ENCODE measurements at regions not wholly inside any gene's neighbourhood (a gene's known extent, or its start where the extent isn't known, plus 50 kb on each side); places are given as distances from the start of the nearest gene placed in this dataset.

DNA sequence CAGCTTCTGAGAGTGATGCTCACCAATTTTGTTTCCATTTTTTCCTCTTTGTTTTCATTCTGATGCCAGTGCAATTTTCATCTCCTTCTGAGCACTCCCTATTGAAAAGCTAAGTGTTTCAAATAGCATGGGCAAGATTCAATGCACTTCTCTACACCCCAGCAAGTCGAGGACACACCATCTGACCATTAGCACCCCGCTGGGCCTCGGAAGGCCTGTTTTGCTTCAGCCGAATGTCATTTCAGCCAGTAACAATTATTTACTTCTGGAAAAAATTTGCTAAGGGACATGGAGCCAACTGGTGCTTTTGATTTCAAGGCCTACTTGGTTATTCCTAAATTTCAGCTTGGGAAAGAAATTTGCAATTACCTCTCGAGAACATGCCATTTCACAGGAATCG lies 392.4 kb downstream of the RNF144A start:
- no peak for DNase-seq

DNA sequence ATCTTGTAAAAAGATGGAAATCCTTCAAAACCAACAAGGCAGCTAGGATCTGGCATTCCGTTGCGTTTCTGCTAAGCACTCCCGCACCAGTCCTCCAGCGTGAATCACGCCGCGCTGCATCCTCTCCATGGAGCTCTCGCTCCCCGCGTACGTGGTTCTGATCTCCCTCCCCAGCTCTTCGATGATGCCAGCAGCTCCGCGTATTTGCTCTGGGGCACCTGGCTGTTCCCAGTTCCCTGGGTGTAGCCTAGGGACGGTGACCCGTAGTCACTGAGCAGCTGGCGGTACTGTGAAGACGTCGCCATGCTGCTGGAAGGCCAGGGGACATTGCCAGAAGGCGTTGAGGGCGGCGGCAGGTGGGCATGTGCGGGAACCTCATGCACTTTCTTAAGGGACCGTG lies 407.5 kb downstream of the RNF144A start:
- no peak for DNase-seq

DNA sequence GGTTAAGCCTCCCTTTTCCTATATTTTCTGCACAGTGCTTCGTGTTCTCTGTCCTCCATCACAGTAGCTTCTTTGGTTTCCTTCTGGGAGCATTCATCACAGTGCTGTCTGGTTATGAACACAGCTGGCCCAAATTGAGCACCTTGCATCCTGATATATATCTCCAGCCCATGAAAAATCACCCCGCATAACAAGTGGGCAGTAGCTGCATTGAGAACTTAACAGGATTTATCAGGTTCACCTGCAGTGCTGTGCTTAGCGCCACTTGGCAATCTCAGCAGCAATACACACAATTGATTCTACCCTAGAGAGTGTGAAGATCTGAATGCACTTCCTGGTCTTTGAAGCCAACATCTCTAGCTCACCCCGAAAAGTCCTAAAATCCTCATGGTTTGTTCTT lies 408.0 kb downstream of the RNF144A start:
- no peak for DNase-seq

- DNase-seq = no peak
These were observed 412.3 kb downstream of the RNF144A start for GRCh38 chr2:7329465-7329864.

- no peak for DNase-seq
These were observed 416.1 kb downstream of the RNF144A start for GRCh38 chr2:7333189-7333765.

GRCh38 chr2:7333960-7334493 lies 416.8 kb downstream of the RNF144A start:
- peak; percentile 75 for DNase-seq

DNA sequence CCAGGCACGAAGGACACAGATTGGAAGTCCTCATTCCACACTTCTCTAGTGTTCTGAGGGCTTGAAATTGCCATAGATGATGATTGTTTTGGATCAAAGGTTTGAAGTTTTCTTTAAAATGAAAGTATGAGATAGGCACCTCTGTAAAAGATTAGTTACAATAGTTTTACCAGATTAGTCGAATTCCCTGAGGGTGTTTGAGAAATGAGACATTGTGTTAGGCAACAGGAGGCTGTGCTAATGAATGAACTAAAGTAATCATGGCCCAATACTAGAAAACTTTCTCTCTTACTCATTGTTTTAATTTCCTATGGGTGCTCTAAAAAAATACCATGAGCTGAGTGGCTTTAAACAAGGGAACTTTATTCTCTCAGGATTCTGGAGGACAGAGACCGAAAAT lies 421.7 kb downstream of the RNF144A start:
- DNase-seq = no peak

DNA sequence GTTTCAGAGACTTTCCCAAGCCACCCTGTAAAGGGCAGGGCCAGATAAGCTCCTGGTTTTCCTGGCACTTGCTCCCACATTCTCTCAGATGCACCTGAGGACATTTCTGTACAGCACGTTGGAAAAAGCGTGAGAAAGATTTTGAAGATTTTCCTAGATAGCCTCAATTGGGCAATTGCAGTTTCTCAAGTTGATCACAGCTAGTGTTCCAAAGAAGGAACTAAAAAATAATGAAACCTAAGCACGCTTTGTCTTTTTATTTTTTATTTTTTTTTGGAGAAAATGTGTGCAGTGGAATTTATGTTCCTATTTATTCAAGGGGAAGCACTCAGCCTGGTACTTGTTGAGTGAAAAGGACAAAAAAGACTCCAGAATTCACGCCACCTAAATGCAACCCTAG lies 429.1 kb downstream of the RNF144A start:
- no peak for DNase-seq

DNA sequence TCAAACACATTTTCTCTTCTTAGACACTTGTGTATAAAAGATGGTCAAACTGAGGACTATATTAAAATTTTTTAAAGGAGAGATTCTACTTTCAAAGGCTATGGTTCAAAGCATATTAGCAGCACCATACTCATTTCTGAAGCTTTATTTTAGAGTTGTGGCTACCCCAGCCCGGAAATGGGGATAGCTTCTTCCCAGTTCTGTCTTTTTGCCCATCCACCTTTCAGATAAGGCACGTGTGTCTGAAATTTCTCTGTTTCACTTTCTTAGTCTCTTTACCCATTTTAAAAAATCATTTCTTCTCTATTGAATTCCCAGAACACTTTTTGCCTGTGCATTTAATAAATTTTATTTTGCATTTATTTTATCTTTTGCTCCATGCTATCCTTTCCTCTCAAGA lies 431.5 kb downstream of the RNF144A start:
- no peak for DNase-seq

DNA sequence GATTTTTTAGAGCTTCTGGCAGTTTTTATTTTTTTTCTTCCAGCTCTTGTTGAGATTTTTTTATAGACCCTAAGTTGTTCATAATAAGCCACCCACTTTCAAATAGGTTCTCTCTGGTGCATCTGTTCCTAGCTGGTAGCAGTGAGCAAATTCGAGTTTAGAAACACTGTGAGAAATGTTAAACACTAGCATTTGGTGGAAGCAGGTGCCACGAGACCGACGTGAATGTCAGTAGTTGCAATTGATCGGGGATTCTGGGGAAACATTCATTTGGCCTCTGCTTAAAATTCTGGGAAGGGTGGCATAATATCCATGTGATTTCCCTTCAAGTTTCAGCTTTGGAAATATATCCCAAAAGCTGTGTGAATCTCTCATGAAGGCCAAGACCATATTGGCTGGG lies 435.0 kb downstream of the RNF144A start:
- DNase-seq = no peak

DNA sequence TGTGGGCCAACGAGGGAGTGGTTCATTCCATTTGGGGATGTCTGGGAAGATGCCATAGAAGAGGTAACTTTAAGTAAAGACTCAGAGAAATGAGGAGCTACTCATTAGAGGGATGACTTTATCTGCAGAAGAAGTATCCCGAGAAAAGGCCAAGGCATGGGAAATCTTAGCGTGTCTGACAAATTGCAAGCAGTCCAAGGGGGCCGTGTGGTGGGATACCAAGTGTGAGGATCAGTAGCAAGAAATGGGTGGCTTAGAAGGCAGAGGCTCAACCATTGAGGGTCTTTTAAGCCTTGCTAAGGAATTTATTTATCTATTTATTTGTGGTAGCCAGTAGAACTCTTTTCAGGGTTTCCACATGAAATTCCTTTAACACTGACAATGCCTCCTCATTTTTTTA lies 436.4 kb downstream of the RNF144A start:
- no peak for DNase-seq

- DNase-seq = no peak
These were observed 438.6 kb downstream of the RNF144A start for GRCh38 chr2:7355781-7356180.

- DNase-seq = no peak
These were observed 439.8 kb downstream of the RNF144A start for GRCh38 chr2:7356909-7357584.

- no peak for DNase-seq
These were observed 440.8 kb downstream of the RNF144A start for GRCh38 chr2:7357993-7358392.

DNA sequence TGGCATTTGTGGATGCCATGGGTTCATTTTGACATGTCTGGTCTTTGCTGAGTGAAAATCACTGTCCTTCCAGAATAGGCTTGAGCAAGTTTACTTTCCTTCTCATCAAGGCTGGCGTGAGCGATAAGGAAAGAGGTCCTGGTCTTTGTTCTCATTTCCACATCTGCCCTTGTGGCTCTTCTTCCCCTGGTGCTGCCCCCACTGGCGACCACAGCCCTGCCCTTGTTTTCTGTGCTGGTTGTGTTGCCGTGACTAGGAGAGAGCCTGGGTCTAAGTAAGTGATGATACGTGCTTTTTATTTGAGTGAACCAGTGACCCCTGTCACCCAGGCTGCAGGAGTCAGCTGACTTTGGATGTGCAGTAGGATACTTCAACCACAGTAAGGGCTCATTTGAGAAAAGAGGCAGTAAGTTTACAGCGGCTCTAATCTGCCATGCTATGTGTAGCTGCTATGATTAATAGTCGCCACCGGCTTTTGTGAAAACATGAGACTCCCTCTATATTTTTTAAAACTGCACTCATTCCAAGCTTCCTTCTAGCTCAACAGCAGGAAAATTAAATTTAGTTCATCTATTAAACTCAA lies 441.7 kb downstream of the RNF144A start:
- no peak for DNase-seq

GRCh38 chr2:7363906-7364305 lies 446.7 kb downstream of the RNF144A start:
- no peak for DNase-seq

- DNase-seq = no peak
These were observed 451.0 kb downstream of the RNF144A start for GRCh38 chr2:7368211-7368610.

DNA sequence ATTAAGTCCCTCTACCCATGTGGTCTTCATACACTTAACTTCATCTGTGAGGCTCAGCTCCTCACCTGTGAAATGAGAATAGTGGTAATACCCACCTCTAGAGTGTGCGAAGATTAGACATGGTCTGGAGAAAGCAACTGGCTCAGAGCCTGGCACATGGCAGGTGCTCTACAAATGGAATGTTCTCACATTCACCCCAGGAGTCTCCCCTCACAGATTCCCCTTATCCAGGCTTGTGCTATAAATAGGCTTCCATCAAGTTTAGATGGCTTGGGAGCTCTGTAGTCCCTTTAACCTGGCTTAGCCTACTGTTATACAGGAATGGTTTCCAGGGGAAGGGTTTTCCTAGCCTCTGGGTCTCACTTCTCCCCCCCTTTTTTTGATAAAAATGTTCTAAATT lies 455.9 kb downstream of the RNF144A start:
- no peak for DNase-seq

DNA sequence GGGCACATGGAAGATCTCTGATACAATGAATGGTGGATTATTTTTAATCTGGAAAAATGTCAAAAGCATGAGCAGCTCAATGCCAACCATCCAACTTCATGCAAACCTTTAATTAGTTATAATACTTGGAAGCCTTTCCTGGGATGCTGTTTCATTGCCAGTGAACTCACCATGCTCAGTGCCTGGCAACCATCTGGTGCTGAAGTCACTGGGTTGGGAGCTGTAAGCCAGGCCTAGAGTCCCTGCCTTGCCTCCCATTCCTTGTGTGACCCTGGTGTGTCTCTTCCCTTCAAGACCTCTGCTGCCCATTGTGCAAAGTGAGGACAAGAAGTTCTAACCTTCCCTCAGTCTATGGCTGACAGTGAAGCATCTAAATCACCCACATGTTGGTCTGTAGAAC lies 458.7 kb downstream of the RNF144A start:
- DNase-seq = no peak

DNA sequence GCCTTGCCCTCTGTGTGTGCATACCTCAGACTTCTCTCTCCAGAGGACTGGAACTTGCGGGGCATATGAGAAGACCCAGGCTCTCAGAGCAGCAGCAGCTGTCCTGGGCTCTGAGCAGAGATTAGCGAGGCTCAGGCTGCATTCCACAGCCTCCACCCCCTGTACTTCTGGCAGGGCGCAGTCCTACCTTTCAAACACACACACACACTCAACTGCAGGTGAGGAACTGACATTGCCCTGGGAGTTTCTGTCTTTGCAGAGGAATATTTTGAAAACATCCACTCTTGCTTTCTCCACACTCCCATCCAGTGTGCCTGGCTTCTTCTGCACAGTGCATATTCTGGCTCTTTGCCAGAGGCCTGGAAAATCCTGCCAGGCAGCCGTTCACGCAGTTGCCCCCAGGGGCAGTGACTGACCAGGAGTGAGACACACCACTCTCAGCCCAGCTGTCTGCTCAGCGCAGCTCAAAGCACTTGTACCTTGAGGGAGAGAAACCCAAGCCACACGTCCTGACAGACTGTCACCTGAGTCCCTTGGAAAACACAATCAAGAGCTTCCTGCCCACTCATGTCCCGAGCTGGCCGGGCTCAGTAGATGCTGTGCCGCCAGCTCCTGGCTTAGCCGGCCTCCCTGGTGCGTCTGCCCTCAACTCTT lies 460.8 kb downstream of the RNF144A start:
- peak; percentile 72 for DNase-seq

DNA sequence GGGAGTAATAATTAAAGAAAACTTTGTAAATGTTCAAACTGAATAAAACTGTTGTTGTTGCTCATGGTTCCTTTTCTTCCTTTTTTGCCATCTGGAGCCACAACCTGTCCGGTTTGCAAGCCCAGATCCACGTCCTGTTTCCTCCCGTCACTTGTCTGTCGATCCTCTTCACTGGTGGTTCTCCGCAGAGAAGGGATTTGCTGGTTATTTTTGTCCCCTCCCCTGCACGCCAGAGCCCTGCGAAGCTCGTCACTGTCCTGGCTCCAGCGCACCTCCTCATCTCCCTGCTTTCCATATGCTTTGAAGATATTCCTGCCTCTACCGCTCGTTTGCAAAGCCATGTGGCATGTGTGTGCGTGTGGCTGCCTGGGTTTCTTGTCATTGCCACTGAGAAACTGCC lies 461.4 kb downstream of the RNF144A start:
- DNase-seq = no peak

- DNase-seq = no peak
These were observed 462.6 kb downstream of the RNF144A start for GRCh38 chr2:7379799-7380198.

- no peak for DNase-seq
These were observed 467.6 kb downstream of the RNF144A start for GRCh38 chr2:7384773-7385349.

DNA sequence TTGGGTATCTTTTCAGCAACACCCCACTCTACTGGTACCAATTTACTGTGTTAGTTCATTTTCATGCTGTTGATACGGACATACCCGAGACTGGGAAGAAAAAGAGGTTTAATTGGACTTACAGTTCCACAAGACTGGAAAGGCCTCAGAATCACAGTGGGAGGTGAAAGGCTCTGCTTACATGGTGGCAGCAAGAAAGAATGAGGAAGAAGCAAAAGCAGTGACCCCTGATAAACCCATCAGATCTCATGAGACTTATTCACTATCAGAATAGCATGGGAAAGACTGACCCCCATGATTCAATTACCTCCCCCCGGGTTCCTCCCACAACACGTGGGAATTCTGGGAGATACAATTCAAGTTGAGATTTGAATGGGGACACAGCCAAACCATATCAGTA lies 473.1 kb downstream of the RNF144A start:
- peak; percentile 80 for DNase-seq
